ENCODE measurements at regions not wholly inside any gene's neighbourhood (a gene's known extent, or its start where the extent isn't known, plus 50 kb on each side); places are given as distances from the start of the nearest gene placed in this dataset.
A peak's percentile ranks its signal among the peaks of the same experiment; 100 is the strongest.

GRCh38 chr1:201659572-201659971, 120.6 kb downstream of the NAV1 start:
- DNase-seq = no peak

GRCh38 chr1:201660931-201661822, 122.2 kb downstream of the NAV1 start:
- DNase-seq = no peak

GRCh38 chr1:201661823-201662359, 123.0 kb downstream of the NAV1 start:
- no peak for DNase-seq

GRCh38 chr1:201662646-201663045, 123.7 kb downstream of the NAV1 start:
- DNase-seq = no peak

GRCh38 chr1:201663491-201664113, 124.7 kb downstream of the NAV1 start:
- DNase-seq = no peak

- DNase-seq = no peak
These were observed 126.1 kb downstream of the NAV1 start for GRCh38 chr1:201665036-201665435.

GRCh38 chr1:201666102-201666501, 127.2 kb downstream of the NAV1 start:
- no peak for DNase-seq

- no peak for DNase-seq
These were observed 127.7 kb downstream of the NAV1 start for GRCh38 chr1:201666645-201667044.

GRCh38 chr1:201667479-201667878, 128.6 kb downstream of the NAV1 start:
- DNase-seq = no peak

GRCh38 chr1:201670517-201670916, 131.6 kb downstream of the NAV1 start:
- DNase-seq = no peak

GRCh38 chr1:201672685-201673084, 133.8 kb downstream of the NAV1 start:
- no peak for DNase-seq

- DNase-seq = no peak
These were observed 134.2 kb downstream of the NAV1 start for GRCh38 chr1:201673093-201673492.

- DNase-seq = no peak
These were observed 135.0 kb downstream of the NAV1 start for GRCh38 chr1:201673915-201674314.

- DNase-seq = no peak
These were observed 136.2 kb downstream of the NAV1 start for GRCh38 chr1:201675143-201675542.

- DNase-seq = peak; percentile 63
These were observed 137.3 kb downstream of the NAV1 start for GRCh38 chr1:201676197-201676596.

GRCh38 chr1:201676641-201677040, 137.7 kb downstream of the NAV1 start:
- no peak for DNase-seq

- no peak for DNase-seq
These were observed 139.6 kb downstream of the NAV1 start for GRCh38 chr1:201678264-201679101.

GRCh38 chr1:201681375-201681774, 142.4 kb downstream of the NAV1 start:
- no peak for DNase-seq

- no peak for DNase-seq
These were observed 144.0 kb downstream of the NAV1 start for GRCh38 chr1:201682964-201683363.

GRCh38 chr1:201683397-201683796, 144.5 kb downstream of the NAV1 start:
- no peak for DNase-seq

GRCh38 chr1:201685485-201685884, 143.5 kb upstream of the IPO9 start:
- no peak for DNase-seq

- DNase-seq = no peak
These were observed 142.1 kb upstream of the IPO9 start for GRCh38 chr1:201686714-201687455.

All from fibroblast of skin of scalp (primary cell).